HG02884 (cell line): ENCODE measurements at regions not wholly inside any gene's neighbourhood (a gene's known extent, or its start where the extent isn't known, plus 50 kb on each side); places are given as distances from the start of the nearest gene placed in this dataset.
A peak's percentile ranks its signal among the peaks of the same experiment; 100 is the strongest.

Experiments used
- ATAC-seq: cut with Tn5 transposase; IDR thresholded peaks from one replicate; pipeline ENCODE4 v1.9.1; 2021; ENCODE audit warnings: mild to moderate bottlenecking, moderate library complexity; ENCODE audit not compliant: unreplicated experiment

DNA sequence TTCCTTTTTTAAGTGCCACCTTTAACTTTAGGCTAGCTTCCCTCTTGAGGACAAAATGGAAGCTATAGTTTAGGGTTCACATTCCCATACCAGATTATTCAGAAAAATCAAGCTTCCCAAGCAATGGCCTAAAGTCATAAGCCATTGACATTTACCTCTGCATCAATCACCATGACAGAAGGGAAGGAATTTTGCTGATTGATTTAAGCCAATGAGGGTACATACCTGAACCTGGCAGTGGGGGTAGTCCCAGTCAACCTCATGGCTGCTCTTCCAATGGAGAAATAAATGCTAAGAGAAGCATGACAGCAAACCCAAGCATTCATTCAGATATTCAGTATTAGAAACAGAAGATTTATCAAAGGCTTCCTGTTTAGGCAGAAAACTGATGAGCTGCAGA is 128.4 kb upstream of the CREB1 start:
- ATAC-seq = no peak

DNA sequence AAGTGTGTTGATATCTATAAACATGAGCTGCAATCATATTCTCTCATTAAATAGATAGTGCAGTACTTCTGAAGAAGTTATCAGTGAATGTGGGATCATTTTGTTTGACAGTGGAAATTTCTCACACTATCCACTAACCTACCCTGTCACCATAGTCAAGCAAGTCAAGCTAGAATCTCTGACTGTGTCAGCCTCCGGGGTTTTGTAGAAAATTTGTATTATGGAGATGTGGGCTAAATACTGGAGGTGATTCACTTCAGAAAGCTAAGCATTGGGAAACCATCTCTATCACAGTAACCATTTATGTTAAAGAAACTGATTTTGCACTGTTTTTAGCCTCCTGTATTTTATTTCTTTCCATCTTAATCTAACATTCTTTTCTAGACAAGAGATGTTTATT is 126.6 kb upstream of the CREB1 start:
- ATAC-seq = no peak

DNA sequence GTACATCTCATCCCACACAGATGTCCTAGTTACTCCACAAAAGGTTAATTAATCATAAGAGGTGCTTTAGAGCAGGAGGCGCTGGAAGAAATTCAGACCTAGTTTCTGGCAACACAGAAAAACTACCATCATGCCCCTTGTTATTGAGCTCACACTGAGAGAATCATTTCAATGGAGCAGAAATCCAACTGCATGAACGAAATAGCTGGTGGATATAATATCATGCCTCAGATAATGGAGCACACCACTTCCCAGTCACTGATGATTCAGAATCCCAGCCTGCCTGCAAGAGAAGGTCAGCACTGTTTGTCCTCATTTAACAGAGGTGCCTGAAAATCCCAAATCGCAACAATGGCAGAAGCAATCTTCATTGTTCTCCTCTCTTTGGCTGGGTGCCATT is 125.8 kb upstream of the CREB1 start:
- ATAC-seq = no peak

DNA sequence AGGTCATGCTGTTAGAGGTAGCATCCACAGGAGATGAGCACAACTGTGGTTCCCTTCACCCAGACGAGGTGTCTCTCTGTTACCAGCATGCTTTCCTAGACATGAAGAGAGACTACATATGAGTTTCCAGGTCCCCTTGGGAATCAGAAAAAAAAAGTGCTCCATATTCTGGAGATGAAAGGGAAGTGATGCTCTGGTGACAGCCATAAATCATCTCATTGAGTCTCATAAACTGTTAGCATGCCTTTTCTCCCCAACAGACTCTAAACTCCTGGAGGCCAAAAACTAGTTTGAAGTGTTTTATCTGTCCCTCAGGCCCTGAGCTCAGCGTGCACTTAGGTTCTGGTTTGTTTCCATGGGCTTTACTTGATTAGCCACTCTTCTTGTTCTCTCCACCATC is 124.6 kb upstream of the CREB1 start:
- no peak for ATAC-seq

DNA sequence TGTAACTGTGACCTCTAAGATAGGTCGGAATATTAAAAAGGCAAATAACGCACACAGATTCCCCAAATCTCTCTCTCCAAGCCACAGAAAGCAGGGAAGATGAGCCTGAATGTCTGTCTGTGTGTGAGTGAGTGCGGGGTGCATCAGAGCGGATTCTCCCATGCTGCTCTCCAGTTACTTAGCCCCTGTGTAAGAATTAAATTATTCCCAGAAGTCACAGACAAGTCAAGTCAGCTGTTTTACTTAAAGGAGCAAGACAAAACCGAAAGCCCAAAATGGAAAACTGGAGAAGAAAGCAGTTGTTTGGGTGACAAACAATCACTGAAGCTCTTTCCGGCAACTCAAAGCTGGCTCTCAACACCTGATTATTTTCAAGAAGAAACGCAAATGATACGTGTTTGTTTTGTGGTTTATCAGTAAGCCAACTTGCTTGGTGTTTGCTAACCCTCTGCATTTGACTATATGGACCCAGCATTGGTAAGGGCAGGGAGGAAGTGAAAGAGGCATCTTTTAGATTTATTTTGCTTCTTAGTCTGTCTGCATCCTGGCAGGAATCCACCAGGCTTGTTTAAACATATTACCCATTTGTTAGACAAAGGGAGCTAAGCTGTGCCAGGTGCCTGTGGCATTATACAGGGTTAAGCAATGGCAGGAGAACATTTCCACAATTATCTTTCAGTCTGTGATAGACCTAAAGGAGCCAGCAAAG is 121.5 kb upstream of the CREB1 start:
- peak; percentile 80 for ATAC-seq

DNA sequence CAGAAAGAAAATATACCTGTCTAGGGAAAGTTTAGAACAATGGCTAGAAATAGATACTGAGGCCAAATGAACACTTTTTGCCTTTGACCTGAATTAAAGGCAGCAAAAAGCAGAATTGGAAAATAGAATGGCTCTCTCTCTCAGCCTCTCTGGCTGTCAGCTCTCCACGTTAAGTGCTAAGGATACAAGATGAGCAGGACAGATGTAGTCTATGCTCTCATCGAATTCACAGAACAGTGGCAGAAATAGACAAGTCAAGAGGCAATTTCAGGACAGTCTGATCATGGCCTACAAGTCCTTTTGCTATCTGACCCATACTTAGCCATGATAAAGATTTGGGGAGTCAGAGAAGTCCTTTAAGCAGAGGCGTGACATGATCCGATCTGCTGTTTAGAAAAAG is 120.2 kb upstream of the CREB1 start:
- ATAC-seq = no peak

DNA sequence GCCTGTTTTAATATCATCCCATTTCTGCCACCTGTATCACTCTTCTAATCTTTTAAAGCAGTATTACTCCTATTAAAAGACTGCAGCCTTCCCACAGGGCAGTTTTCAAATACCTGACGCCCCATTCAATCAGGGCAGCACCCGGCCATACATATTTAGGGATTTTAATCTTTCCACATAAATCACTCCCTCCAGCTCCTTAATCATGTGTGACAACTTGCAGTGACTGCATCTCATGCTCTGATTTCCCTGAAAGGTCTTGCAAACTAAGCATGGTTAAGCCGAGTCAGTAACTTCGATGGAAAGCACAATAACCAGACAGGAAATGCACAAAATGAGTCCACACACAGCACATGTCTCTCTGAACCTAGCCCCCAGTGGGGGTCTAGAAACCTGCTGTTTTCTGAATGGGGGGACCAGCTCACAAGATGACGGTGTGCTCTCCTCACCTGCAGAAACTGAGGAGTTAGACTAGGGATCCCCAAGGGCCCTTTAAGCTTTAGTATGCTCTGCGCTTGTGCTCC is 116.9 kb upstream of the CREB1 start:
- ATAC-seq = no peak

DNA sequence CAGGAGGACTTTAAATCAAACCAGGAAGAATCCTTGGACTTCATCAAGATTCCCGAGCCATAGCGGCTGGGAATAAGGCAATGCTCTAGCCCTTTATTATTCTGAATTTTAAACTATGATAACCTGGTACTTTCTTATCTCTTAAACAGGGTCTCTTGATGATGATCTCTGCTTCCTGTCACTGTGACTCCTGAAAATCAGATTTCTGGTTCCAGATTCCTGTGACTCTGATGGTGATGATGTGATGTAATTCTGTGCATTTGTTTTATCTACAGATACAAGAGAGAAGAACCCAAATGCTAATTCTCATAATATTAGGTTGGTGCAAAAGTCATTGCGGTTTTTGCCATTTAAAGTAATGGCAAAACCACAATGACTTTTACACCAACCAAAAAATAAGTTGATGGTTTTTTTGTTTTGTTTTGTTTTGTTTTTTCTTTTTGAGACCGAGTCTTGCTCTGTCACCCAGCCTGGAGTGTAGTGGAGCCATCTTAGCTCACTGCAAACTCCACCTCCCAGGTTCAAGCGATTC is 116.3 kb upstream of the CREB1 start:
- ATAC-seq = no peak

DNA sequence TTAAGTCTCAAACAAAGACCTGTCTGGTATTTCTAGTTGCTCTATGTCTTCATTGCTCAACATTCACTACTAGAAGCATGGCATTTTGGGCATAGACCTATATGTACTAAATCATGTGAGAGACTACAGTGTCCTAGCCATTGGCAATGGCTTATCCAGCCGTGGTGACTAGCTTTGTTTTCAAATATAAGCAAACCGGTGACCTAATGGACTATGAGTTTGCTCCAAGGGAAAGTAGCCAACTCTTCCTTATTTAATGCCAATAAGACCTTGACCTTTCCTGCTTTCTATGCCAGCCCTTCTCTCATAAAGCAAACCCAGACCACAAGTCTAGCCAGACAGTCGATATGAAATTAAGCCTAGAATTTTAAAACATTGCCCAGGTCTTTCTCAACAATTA is 113.7 kb upstream of the CREB1 start:
- no peak for ATAC-seq

DNA sequence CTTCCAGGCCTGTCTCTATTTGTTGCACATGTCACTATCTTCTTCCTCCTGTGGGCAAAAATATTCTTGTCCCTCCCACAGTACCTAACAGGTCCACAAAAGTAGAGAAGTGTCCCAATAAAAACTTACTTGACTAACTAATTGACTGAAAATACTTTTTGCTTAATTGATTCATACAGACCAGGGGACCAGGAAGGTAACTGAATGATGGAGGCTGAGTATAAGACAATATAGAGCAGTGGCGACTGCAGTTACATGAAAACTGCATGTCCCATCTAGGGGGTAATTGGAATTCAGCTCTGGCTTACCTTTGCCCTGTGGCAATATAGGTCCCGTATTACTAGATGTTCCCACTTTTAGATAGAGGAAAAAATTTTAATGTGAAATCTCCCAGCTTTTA is 112.9 kb upstream of the CREB1 start:
- no peak for ATAC-seq

DNA sequence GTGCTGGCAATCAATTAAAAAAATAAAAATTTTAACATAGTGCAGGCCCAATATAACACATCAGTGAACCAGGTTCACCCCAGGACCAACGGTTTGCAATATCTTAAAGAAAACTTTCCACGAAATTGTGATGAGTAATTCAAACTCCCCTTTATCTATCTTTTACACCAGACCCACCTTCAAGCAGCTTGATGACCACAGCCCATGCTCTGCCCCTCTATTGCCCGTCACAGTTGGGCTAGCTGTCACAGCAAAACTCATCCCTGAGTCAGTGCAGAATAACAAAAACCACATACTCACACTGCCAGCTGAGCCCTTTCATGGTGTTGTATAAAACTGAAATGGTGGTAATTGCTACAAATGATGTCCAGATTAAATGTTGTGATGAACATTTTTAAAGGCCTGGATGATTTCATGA is 112.5 kb upstream of the CREB1 start:
- no peak for ATAC-seq

DNA sequence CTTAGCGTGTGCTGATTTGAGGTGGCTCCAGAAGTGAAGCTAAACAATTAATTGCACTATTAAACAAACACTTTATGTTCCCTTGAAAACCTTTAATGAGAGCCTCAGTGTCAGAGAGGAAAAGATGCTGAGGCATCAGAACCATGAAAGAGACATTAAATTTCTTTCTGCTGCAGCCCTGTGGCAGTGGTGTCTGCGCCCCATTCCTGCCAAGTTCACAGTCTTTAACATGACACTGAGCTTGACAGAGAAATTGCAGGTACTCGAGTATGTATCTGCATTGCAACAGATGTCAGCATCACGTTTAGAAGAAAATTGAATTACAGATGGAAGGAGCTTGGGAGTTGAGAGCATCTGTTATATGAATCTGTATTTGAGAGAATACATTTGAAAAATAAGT is 111.3 kb upstream of the CREB1 start:
- no peak for ATAC-seq

DNA sequence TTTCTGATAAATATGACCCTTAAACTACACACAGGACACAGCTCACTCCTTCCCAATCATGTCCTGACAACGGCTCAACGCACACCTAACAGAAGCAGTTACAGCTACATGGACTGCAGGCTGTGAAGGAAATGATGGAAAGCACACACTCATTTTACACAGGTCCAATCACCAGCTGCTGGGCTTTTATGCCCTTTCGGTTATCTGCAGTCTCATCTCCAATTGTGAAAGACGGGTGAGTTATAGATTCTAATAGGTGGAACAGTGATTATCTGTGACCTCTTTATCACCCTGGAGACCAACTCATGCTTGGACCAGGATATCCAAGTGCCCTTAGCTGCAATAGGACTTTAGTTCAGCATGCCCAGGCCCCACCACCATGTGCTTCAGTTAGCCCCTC is 110.4 kb upstream of the CREB1 start:
- no peak for ATAC-seq

DNA sequence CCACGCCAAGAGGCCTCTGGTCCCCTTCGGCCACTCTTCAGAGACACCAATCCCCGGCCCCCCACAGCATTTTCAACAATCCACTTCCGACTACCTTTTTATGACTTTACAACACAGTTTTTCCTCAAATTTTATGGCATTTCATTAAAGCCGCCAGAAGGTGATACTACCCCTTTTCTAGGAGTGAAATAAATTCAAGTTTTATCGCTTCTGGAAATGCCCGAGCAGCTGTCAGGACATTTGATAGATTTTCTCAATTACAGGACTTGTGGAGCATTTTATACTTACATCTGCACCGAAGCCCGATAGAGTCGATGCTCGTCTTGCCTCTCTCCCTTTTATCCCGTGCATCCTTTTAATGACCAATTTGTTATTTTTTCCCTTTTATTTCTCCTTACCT is 108.1 kb upstream of the CREB1 start:
- no peak for ATAC-seq

DNA sequence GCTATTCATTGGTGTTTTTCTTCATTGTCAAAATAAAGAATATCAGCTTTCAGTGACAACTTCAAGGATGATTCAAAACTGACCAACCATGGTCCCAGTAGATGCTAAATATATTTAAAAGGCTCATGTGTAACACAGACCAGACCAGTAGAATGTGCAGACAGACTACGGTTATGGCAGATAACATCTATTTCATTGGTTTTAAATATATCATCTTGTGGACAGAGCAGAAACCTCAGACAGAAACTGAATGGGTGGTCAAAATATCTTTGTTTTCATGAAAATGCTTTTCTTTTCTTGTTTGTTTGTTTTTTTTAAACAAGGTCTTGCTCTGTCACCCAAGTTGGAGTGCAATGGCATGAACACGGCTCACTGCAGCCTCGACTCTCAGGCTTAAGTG is 107.4 kb upstream of the CREB1 start:
- no peak for ATAC-seq

DNA sequence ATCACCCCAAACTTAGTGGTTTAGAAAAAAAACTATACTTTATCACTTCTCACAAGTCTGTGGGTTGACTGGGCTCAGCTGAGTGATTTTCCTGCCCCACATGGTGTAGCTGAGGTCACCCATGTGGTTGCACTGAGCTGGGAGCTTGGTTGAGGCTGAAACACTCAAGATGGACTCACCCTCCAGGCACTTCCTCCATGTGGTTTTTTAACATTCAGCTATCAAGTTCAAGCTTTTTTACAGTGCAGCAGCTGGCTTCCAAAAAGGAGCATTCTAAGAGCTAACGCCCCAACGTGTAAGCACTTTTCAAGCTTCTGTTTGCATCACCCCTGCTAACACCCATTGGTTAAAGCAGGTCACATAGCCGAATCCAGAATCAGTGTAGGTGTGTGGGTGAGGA is 105.9 kb upstream of the CREB1 start:
- ATAC-seq = peak; percentile 94

DNA sequence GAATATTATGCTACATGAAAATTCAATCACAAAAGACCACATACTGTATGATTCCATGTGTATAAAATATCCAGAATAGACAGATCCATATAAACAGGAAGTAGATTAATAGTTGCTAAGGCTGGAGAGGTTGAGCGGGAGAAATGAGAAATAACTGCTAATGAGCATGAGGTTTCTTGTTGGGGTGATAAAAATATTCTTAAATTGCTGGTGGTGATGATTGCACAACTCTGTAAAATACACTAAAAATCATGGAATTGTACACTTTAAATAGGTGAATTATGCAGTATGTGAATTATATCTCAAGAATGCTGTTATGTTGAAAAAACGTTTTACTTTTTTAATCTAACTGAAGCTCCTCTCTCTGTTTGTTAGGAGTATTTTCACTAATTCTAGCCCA is 101.8 kb upstream of the CREB1 start:
- no peak for ATAC-seq

DNA sequence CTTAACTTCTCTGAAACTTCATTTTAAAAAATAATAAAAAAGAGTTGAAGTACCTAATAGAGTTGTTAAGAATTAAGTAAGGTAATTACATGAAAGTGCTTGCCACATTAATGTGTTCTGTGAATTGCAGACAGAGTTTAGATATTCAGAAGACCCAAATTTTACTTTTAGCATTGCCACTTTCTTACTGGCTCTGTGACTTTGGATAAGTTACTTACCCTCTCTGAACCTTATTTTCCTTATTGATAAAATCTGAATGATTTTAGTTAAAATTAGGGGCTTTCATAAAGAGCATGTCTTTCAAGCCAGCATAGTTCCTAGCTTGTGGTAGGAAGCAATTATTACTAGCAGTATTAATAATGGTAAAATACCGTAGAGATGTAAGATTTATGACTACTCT is 101.2 kb upstream of the CREB1 start:
- no peak for ATAC-seq

DNA sequence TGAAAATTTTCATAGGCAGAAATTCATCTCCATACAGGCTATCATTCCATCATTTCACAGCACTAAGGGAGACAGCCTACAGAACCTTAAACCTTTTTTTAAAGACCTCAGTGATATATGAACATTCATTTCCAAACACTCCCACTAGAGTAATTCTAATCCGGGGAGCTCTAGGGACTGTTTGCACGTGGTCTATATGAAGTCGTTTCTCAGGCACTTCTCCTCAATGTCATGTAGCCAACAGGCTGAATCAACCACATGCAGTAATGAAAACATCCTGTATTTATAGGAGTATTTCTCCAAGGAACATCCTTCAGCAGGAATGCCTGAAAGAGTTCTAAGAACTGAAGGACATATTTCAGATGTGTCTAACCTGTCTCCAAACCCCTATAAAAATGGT is 97.3 kb upstream of the CREB1 start:
- ATAC-seq = no peak

DNA sequence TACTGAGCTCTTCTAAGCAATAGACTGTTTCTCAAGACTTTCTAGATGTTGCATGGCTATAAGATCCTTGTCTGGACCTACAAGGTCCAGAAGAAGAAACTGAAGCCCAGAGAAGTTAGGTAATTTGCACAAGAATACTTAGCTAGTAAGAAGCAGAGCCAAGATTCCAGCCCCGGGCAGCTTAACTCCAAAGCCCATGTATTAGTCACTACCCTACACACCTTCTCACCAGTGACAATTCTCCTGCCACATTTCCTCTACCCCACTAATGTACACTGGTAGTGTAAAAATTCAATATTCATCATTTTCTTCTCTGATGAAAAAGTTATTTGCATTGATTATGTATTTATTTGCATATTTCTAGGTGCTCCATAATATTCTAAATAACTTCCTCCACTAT is 95.5 kb upstream of the CREB1 start:
- no peak for ATAC-seq

DNA sequence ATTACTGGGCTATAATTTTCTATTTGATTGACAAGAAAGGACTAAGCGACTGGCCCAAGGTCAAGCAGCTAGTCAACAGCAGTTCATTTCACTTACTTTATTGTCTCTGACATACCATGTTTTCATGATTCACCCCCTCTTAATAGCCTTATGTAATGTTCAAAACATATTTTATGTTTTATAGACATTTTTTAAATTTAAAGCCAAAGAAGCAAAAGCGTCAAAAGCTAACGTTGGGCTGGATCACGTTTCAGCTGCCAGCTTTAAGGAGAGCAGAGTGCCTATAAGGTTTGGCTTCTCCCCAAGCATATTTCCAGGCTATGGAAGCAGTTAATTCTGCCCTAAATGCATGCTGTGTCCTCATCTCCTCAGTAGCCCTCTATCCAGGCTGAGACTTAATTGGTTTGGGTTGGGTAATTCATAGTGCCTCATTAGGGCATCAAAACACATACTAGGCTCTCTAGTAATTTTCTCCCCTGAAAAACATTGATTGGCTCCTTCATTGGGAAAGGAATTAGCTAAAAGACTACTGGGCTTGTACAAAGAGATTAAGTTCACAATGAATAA is 94.8 kb upstream of the CREB1 start:
- ATAC-seq = no peak

DNA sequence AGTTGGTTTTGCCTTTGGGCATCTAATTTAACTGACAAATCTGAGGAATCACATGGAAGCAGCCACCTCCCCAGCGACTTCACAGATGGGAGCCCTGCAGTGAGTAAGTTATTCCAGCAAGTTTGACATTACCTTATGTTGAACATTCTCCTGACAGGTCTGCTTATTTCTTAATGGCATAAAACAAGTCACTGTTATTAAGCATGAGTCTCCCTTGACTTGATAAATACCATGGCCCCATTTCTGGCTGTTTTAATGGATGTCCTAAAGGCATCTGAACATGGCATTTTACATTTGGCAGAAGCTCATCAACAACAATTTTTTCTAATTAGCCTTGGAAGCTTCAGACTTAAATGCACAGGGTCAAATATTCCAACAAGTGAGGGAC is 92.6 kb upstream of the CREB1 start:
- no peak for ATAC-seq
